GM12878 (cell line): ENCODE measurements at regions not wholly inside any gene's neighbourhood (a gene's known extent, or its start where the extent isn't known, plus 50 kb on each side); places are given as distances from the start of the nearest gene placed in this dataset.
"Not testable (repeated sequence)": the region's sequence is repeated elsewhere in the genome, so short reads cannot be mapped to it uniquely, and the experiment has no call there.

Experiments
- ATAC-seq: fragments of 200-7000 bp; cut with Tn5 transposase; 3 replicates; pipeline ENCODE4 v1.9.1; 2020; ENCODE audit warnings: mild to moderate bottlenecking, moderate library complexity
- BruUV-seq: library from RNA; stranded (reverse); fragments of 400-500 nt; replicated peaks from 2 replicates; lab custom pipeline; 2021; lab: Mats Ljungman, UMichigan
- CTCF ChIA-PET: fragments of 300-600 bp; sonication (Branson Sonifier 250); formaldehyde crosslinking; extraction: SDS; loops from one replicate; lab custom pipeline; 2021; ENCODE audit warnings: inconsistent platforms; lab: Yijun Ruan, JAX
- POLR2A ChIA-PET: fragments of 350-600 bp; formaldehyde crosslinking; extraction: SDS; loops from one replicate; lab custom pipeline; 2021; ENCODE audit warnings: inconsistent platforms; lab: Charles Lee
- RAD21 ChIA-PET: fragments of 300-600 bp; sonication (Branson Sonifier 250); formaldehyde crosslinking; loops from one replicate; lab custom pipeline; 2023; ENCODE audit warnings: antibody characterized with exemption; ENCODE audit not compliant: unreplicated experiment; lab: Charles Lee
- SMC1A ChIA-PET: fragments of 300-600 bp; sonication (Branson Sonifier 250); formaldehyde crosslinking; loops from one replicate; lab custom pipeline; 2023; ENCODE audit not compliant: unreplicated experiment, uncharacterized antibody; lab: Charles Lee
- DNase-seq: peaks from one replicate; pipeline ENCODE4 v3.0.0-alpha.2; 2011; ENCODE audit warnings: low read depth, low spot score
- FAIRE-seq: peaks from 3 replicates; lab custom pipeline; 2011; peaks lifted over from hg19 to GRCh38; lab: Jason Lieb, UNC
- H2AFZ ChIP-seq: 2 replicates; pipeline ENCODE4 v1.6.0; 2011; ENCODE audit warnings: low read depth, low read length, control low read depth; ENCODE audit not compliant: control insufficient read depth
- H3K27ac ChIP-seq: 2 replicates; pipeline ENCODE4 v1.5.1; 2011; ENCODE audit warnings: control low read depth; ENCODE audit not compliant: control insufficient read depth, insufficient read depth
- H3K27me3 ChIP-seq, 2 experiments: replicated peaks in 1 of 2; 2 replicates each; pipeline versions ENCODE4 v1.6.0 to v1.6.1; 2011; ENCODE audit warnings: low read length in 1 of 2; ENCODE audit not compliant: control insufficient read depth in 2 of 2, insufficient read depth in 2 of 2
- H3K36me3 ChIP-seq, 2 experiments: 2 replicates each; pipeline ENCODE4 v1.5.1; 2011; ENCODE audit warnings: low read length in 1 of 2; ENCODE audit not compliant: control insufficient read depth in 2 of 2, insufficient read depth in 2 of 2
- H3K4me1 ChIP-seq: 2 replicates; pipeline ENCODE4 v1.6.1; 2011; ENCODE audit warnings: mild to moderate bottlenecking, low read length, moderate library complexity, mixed read lengths; ENCODE audit not compliant: control insufficient read depth, insufficient read depth
- H3K4me2 ChIP-seq: 2 replicates; pipeline ENCODE4 v1.6.0; 2011; ENCODE audit warnings: control low read depth; ENCODE audit not compliant: control insufficient read depth, insufficient read depth
- H3K4me3 ChIP-seq: fragments of 200-600 bp; sonication (generic); 2 replicates; pipeline ENCODE4 v1.5.1; 2016
- H3K79me2 ChIP-seq: 2 replicates; pipeline ENCODE4 v1.6.0; 2011; ENCODE audit warnings: low read length; ENCODE audit not compliant: control insufficient read depth, insufficient read depth
- H3K9ac ChIP-seq: 2 replicates; pipeline ENCODE4 v1.8.0; 2011; ENCODE audit warnings: low read length, control low read depth, mixed read lengths; ENCODE audit not compliant: control insufficient read depth, insufficient read depth
- H3K9me3 ChIP-seq: replicated peaks from 3 replicates; pipeline ENCODE4 v1.5.1; 2011; ENCODE audit warnings: mild to moderate bottlenecking, low read length; ENCODE audit not compliant: control insufficient read depth, insufficient read depth
- H4K20me1 ChIP-seq: 2 replicates; pipeline ENCODE4 v1.6.0; 2011; ENCODE audit not compliant: control insufficient read depth, insufficient read depth
- NRF1 ChIP-seq: conservative IDR thresholded peaks from 2 replicates; pipeline ENCODE4 v1.6.1; 2011; ENCODE audit warnings: mild to moderate bottlenecking, low read depth, low read length, improper control_type of control experiment
- WGBS: methylation state at CpG from one replicate; pipeline ENCODE4 v1.1.6; 2016; ENCODE audit warnings: low lambda C conversion rate; ENCODE audit not compliant: insufficient replicate concordance, insufficient coverage; ENCODE audit errors: missing lambda C conversion rate; 5-methylcytosine and 5-hydroxymethylcytosine counted together
- in situ Hi-C: fragments of 300-500 bp; cut with MboI; formaldehyde crosslinking; loops from 9 replicates; pipeline ENCODE4 v1.14.3; 2018; ENCODE audit warnings: mixed read lengths
- intact Hi-C: fragments of 100-400 bp; cut with micrococcal nuclease; formaldehyde crosslinking; loops from one replicate; pipeline ENCODE4 v1.14.2; 2022; ENCODE audit not compliant: unreplicated experiment

DNA sequence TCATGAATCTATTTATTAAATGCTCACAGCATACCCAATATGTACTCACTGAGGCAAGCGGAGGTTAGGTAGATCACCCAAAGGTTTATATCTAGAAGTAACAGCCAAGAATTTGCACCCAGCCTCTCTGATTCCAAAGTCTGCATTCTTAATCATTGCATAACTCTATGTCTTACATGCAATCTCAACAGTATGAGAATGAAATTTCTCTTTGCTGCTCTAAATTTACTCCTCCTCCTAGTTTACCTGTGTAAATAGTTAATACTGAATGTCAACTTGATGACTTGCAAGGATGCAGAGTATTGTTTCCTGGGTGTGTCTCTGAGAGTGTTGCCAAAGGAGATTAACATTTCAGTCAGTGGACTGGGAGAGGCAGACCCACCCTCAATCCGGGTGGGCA is 840.6 kb downstream of the BRINP3 start:
- no peak overlapping the region for H3K27ac ChIP-seq
- ATAC-seq: no peak
- FAIRE-seq: no peak
- RAD21 ChIA-PET: no interaction called here
- no peak for DNase-seq
- CTCF ChIA-PET: no interaction called here
- H3K79me2 ChIP-seq: no peaks in the 10 kb centered on the region
- no peak overlapping the region for H2AFZ ChIP-seq
- no peaks in the 10 kb centered on the region for H3K9me3 ChIP-seq
- no peaks in the 10 kb centered on the region for H3K27me3 ChIP-seq
- WGBS: 23% methylated on average over 2 of the region's 2 CpGs
- H3K4me2 ChIP-seq: no peak overlapping the region
- H3K4me3 ChIP-seq: no peak overlapping the region
- no peak overlapping the region for H3K9ac ChIP-seq
- no peaks in the 10 kb centered on the region for H4K20me1 ChIP-seq
- POLR2A ChIA-PET: no interaction called here
- in situ Hi-C loops: no loop called here
- BruUV-seq: no TSS peak
- intact Hi-C loops: no loop called here
- SMC1A ChIA-PET: no interaction called here
- TF ChIP-seq NRF1: no peak
- no peaks in the 10 kb centered on the region for H3K4me1 ChIP-seq
- no peaks in the 10 kb centered on the region for H3K36me3 ChIP-seq

DNA sequence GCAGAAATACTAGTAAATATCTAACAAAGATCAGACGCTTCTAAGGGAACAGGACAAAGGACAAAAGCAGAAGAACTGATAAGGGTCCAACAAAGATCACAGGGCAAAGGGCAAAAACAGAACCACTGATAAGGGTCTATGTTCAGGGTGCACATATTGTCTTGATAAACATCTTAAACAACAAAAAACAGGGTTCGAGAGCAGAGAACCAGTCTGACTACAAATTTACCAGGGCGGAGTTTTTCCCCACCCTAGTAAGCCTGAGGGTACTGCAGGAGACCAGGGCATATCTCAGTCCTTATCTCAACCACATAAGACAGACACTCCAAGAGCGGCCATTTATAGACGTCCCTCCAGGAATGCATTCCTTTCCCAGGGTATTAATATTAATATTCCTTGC is 833.5 kb downstream of the BRINP3 start:
- FAIRE-seq, RAD21 ChIA-PET, intact Hi-C loops: not testable (repeated sequence)

More for the DNA sequence above, 833.5 kb downstream of the BRINP3 start:
- CTCF ChIA-PET, H3K9me3 ChIP-seq, in situ Hi-C loops, SMC1A ChIA-PET, H3K36me3 ChIP-seq, POLR2A ChIA-PET, H4K20me1 ChIP-seq, H3K4me2 ChIP-seq, ATAC-seq, H3K79me2 ChIP-seq, H3K4me1 ChIP-seq, H2AFZ ChIP-seq, DNase-seq, H3K4me3 ChIP-seq, H3K27ac ChIP-seq, H3K9ac ChIP-seq, BruUV-seq, H3K27me3 ChIP-seq: not testable (repeated sequence)
- 28% methylated on average over 5 of the region's 5 CpGs for WGBS
